COLO829 (cell line): ENCODE measurements at regions not wholly inside any gene's neighbourhood (a gene's known extent, or its start where the extent isn't known, plus 50 kb on each side); places are given as distances from the start of the nearest gene placed in this dataset.
A peak's percentile ranks its signal among the peaks of the same experiment; 100 is the strongest.
"Not testable (repeated sequence)": the region's sequence is repeated elsewhere in the genome, so short reads cannot be mapped to it uniquely, and the experiment has no call there.

Source experiments
- DNase-seq: peaks from one replicate; pipeline ENCODE4 v3.0.0; 2012; ENCODE audit warnings: low spot score

DNA sequence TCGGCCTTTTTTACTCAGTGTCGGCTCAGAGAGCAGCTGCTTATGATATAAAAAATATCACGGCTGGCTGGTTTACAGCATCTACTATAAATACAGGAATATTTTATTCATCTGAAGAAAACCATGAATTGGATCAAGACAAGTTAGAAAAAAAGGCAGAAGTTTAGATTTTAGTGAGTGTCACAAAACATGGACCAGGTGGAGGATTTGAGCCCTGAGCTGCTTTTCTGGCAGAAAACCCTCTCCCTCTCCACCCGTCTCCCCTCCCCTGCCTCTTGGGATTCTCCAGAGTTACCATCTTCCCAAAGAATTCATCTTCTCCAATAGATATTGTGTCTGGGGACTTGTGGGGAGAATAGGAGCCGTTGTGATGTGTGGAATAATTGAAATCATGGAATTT lies 142.8 kb upstream of the RAI2 start:
- no peak for DNase-seq

DNA sequence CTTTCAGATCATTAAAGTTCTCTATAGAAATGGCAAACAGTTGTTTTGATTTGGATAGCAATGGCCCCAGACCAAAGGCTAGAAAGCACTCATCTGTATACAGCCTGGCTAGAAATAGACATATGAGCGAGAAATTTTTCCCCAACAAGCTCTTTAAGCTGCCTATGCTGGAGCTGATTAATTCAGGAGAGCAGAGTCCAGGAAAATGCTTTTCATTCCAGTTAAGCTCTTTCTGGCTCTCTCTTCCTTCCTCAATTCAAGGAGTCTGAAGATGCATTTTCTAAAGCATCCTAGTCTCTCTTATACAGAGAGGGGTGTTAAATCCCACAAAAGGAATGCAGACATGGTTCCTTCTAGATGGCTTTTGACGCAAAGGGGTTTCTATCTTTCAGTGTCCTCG lies 141.7 kb upstream of the RAI2 start:
- no peak for DNase-seq

DNA sequence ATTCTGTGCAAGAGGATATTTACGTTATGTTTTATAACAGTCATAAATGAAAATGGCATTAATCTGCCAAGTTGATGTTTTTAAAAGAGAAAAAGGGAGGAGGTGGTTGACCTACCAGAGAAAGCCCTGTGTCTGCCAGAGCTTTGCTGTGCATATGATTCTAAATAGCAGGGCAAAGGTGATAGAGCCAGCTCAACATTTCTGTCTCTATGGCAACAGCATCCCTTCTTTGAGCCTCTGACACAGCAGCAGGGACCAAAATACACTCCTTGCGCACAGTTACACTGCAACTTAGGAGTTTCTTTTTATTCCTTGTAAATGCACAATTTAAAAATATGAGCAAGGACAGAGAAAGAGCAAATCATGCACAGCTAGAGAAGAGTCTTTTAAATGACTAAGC lies 133.3 kb upstream of the RAI2 start:
- DNase-seq: no peak

DNA sequence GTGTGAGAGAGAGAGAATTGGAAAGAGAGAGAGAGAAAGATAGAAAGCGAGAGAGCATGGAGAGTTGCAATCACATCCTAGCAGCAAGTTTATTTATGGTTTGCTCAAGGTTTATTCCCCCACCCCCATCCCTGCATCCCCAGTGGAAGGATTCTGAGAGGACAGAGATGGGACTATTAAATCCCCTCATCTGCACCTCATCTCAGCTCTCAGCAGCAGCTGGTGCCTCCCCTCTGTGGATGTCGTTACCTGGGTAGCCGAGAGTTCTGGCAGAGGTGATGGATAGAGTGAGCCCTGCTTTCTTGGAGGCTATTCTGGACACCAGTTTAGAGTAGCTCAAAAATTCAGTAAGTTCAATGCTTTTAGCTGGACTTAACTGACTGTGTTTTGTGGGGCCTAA lies 132.0 kb upstream of the RAI2 start:
- no peak for DNase-seq

DNA sequence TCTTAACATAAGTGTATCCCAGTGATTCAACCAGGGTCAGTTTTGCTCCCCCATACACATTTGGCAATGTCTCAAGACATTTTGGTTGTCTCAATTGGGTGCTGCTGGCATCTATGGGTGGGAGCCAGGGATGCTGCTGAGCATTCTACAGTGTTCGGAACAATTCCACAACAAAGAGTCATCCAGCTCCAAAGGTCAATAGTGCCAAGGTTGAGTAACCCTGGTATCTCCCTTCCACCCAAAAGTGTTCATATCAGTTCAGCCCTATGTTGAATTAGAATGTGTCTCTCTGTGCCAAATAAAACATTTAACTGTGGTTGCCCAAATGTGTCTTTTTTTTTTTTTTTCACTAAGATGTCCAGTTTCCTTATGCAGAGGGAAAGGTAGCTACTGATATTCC lies 129.4 kb upstream of the RAI2 start:
- no peak for DNase-seq

DNA sequence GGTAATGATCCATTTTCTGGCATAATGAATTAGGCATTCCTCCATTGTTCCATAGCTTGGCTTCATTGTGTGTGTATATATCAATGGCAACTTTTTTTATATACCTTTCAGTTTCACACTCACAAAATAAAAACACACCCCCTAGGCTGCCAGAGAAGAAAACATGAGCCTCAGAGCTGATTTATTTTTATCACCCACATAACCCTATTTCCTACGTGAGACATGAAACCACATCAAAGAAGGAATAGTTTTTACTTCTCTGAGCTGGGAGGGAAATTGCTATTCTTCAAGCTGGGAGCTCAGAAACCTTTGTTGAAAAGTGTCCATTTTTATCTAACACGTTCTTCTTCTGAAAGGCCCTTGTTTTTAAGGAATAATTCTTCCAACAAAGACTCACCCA lies 126.7 kb upstream of the RAI2 start:
- no peak for DNase-seq

DNA sequence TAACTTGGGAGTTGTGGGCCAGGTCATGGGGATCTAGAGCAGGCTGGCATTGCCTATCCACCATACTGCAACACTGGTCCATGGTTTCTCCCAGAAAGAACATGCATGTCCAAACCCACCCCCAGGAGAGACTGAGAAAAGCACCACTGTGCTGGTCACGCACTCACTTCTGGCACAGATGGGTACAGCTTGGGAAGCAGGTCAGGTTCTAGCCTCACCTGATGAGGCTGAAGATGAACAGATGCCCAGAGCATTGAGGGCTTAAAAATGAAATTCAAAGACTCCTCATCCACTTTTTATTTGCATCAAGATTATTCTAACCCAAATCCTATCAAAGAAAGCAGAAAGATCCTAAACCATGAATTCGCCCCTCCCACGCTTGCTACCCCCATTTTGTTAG lies 125.9 kb upstream of the RAI2 start:
- no peak for DNase-seq

DNA sequence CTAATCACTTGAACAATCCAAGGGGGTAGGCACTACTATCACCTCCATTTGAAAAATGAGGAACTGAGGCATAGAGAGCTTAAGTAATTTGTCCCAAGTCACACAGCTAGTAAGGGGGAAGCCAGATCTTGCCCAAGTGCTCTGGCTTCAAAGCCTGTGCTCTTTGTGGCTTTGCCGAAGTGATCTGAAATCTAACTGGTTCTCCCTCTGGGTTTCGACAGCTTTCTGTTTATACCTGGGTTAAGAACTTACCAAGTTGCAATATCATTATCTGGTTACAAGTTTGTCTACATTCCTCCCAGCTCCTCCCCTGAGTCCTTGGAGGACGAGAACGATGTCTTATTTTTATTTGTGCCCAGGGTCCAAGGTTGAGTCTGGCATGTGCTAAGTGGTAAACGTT lies 125.3 kb upstream of the RAI2 start:
- no peak for DNase-seq

DNA sequence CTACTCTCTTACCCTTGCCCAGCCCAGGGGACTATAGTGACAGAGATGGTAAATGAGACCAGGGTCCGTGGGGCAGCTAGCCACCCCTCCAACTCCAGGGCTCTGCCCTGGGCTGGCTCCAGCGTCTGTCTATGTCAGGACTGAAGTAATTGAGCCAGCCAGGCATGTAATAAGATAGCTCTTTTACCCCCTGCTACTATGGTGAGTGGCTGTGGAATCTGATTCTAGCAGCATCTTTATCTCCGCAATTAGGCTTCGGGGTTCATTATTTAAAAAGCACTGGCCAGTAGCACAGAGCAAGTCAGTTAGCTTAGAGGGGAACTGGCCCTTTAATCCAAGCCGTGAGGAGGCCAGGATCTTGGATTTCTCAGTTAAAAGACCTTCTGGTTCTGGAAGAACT lies 123.3 kb upstream of the RAI2 start:
- DNase-seq: no peak

DNA sequence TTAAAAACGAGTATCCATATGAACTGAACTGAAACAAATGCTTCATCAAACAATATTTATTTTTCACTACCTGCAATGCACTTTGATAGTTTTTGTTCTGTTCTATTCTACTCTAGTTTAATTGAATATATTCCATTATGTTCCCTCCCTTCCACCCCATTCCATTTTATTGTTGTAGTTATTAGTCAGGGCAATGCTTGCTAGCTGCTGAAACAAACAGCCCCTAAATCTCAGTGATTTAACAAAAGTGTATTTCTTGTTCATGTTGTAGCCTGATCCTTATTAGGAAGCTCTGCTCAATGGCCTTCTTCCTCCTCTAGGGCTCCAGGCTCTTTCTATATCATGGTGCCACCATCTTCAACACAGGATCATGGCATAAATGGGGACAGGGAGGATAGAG lies 122.3 kb upstream of the RAI2 start:
- no peak for DNase-seq

DNA sequence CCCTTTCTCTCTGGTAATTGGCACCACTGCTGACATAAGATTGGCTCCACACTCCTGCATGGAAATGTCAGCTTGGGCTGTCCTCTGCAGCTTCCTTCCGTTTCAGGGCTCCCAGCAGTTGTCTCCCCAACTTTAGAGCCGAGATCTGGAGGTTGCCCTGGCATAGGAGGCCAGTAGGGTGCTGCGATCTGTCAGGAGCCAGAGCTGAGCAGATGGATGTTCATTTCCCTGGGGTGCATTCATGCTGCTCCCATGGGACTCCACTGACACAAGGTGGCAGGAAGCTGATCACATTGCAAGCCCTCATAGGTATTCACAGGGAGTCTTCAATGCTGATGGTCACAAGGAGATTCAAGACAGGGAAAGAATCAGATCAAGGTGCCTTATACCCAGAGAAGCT lies 116.6 kb upstream of the RAI2 start:
- DNase-seq: no peak

DNA sequence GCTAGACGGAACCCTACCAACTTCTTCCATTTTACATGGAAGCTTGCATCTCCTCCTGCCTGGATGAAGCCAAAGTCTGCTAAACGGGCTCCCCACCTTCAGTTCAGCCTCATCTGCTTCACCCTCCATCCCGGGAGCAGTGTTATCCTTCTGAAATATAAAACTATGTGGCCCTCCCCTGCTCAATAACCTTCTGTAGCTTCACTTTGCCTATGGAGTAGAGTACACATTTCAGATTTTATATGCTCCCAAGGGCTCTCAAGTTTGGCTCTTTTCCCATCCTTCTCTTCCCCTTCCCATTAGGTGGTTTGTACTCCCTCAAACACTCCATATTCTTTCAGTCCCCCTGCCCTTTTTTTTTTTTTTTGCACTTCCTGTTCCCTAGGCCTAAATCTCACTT lies 115.9 kb upstream of the RAI2 start:
- DNase-seq: no peak

DNA sequence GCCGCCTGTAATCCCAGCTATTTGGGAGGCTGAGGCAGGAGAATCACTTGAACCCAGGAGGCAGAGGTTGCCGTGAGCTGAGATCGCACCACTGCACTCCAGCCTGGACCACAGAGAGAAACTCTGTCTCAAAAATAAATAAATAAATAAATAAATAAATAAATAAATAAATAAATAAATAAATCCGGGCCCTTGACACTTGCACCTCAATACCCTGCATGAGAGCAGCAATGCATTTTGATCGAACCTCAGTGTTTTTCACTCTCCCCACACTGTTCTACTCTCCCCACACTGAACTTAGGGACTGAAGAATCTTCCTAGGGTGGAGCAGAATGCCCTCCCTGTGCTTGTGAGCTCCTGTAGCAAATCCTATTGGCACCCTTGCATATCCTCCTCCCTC lies 114.3 kb upstream of the RAI2 start:
- not testable (repeated sequence) for DNase-seq

DNA sequence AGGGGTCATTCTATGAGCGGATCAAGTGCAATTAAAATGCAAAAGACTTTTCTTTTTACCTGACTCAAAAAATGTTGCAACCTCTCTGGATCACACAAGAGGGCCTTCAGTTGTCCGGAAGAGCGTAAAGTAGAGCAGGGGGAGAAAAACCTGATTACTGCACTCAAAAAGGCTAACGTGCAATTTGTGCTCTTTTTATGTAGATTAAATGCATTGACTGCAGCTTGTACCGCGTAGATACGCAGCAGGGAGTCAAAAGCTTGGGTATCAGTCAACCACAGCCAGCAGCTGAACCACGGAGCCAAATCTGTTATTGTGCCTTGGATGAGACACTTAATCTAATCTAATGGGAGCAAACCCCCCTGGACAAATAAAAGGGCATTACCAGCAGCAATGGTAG lies 107.3 kb upstream of the RAI2 start:
- DNase-seq: no peak

DNA sequence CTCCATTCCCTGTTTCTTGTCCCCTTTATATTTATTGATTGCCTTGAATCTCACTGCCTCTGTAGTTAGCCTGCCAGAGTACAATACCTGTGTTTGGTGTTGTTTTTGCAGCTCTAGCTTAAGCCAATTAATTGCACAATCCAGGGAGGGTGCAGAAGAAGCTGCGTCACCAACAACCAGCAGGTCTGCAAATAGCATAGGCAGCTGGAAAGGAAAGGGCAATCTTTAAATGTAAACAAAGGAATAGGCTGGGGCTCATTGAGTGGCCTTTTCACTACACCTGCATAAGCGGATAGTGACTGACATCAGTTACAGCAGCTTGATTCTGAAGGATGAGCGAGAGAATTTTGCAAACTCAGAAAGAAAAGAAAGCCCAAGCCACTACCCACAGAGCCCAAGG lies 106.8 kb upstream of the RAI2 start:
- no peak for DNase-seq

DNA sequence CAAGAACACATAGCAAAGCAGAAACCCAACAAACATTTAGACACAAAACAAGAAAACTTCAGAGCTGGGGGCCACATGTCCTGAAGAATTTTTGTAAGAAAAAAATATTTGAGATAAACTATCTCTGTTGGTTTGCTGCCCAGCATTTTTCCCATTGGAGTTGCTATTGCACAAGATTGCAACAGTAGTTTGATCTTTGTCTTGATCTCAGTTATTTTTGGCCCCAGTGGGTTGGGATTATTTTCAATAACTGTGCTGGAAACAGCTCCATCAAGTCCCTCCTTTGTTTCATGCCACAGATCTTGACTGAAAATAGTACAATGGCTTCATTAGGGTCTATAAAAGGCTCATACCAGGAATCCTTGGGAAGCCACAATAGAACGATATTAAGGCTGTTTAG lies 103.8 kb upstream of the RAI2 start:
- DNase-seq: no peak

DNA sequence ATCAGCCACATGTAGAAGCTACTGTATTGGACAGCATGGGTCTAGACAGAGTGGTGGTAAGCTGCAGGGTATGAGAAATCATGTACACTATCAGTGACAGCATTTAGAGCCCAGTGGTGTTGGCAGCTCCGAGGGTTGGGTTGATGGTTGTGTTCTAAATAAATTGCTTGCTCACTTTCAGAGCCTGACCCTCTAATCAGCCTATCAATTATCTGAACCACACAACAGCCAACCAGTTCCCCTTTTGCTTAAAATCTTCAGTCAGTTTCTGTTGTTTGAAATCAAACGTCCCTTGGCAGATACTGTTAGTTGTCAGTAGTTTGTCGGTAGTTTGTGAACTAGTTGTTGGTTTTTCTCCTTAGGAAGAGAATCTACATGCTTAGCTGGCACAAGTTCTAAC lies 99.8 kb upstream of the RAI2 start:
- DNase-seq: no peak

DNA sequence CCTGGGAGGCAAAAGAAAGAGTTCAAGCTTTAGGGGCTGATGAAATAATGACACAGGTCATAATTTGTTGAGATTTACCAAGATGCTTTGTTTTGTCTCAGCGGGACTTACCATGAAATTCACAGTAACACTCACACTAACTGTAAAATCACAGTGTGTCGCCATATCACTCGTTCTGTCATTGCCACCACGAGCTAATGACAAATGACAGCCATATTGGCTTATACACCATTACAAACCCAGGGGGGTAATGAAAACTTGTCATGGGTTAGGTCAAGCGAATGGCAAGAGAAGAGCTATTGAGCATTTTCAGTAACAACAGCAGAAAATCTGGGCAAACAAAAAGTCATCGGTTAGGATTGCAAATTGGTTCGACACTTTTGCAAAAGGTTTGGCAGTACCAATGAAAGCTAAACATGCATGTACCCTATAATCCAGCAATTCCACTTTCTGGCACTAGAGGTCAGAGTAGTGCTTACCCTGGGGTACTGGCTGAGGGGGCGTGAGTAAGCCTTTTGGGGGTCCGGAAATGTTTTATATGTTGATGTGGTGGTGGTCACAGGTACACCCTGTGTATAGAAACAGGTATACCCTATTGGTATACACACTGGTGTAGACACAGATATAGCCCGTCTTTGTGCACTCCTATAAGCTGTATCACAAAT lies 83.9 kb upstream of the RAI2 start:
- no peak for DNase-seq

DNA sequence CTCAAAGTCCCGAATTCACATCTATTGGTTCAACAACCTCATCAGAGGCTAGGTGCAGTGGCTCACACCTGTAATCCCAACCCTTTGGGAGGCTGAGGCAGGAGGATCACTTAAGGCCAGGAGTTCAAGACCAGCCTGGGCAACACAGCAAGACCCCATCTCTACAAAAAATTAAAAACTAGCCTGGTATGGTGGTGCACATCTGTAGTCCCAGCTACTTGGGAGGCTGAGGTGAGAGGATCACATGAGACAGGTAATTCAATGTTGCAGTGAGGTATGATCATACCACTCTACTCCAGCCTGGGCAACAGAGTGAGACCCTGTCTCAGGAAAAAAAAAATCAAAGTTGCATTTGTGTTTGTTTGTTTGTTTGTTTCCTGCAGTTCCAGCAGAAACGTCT lies 80.1 kb upstream of the RAI2 start:
- DNase-seq: not testable (repeated sequence)

DNA sequence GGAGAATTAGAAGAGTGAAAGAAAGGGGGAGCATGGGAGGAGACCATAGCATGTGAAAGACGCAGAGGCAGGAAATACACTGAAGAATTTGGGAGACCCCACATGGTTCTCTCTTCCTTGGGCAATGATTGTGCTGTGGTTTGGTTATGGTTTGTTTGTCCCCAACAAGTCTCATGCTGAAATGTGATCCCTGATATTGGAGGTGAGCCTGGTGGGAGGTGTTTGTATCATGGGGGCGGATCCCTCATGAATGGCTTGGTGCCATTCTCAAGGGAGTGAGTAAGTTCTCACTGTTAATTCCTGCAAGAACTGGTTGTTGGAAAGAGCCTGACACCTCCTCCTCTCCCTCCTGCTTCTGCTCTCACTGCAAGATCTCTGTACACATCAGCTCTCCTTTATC lies 78.6 kb upstream of the RAI2 start:
- DNase-seq: no peak

DNA sequence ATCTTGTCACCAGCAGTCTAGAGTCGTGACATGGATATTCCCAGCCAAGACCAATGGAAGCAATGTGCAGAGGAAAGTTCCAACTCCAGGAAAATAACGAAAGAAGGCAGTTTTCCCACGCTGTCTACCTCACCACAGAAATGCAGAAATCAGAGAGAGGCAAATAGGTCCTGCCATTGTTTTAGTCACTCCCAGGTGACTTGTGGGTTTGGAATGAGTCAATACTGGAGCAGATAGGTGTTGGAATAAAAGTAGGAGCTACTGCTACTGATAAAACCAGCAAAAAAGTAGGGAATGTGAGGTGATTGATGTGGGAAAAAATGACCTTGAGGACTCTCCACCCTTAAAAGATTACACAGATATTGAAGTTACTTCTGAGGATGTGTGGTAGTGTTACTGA lies 72.8 kb upstream of the RAI2 start:
- DNase-seq: no peak

DNA sequence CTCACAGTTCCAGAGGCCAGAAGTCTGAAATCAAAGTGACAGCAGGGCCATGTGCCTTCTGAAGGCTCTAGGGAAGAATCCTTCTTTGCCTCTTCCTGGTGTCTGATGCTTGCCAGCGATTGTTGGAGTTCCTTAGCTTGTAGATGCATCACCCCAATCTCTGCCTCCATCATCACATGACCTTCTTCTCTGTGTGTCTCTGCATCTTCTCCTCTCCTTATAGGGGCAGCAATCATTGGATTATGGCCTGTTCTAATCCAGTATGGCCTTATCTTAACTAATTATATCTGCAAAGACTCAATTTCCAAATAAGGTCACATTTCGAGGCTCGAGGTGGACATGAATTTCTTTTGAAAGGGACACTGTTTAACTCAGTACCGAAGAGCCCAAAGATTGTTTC lies 71.7 kb upstream of the RAI2 start:
- DNase-seq: no peak

DNA sequence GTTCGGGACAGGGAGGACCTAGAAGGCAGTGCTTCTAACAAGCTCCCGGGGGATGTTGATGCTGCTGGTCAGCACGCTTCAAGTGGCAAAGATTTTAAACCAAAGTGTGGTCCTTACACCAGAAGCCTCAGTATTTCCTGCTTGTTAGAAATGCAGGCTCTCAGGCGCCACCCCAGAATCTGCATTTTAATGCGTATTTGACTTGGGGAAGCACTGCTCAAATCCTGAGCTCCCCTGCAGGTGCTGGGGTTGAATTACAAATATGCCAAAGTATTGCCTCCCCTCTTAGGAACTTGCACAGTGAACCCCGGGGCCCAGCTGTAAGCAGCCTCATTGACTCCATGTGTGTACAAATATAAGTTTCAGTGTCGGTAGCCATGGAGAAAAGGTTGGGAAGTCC lies 70.8 kb upstream of the RAI2 start:
- DNase-seq: no peak

DNA sequence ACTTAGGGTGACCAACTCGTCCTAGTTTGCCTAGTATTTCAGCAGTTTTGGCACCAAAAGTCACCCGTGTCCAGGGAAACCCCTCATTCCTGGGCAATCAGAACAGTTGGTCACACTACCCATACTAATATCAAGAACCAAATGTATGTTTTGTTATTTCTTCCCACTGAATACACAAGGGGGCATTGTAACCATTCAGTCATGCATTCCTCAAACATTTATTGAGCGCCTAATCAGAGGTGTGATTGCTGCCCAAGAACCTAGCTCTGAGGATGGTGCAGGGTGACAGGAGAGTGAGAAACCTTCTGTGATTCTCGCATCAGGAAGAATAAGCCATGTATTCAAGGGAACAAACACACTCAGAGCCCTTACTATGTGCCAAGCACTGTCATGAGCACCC lies 69.8 kb upstream of the RAI2 start:
- DNase-seq: no peak

DNA sequence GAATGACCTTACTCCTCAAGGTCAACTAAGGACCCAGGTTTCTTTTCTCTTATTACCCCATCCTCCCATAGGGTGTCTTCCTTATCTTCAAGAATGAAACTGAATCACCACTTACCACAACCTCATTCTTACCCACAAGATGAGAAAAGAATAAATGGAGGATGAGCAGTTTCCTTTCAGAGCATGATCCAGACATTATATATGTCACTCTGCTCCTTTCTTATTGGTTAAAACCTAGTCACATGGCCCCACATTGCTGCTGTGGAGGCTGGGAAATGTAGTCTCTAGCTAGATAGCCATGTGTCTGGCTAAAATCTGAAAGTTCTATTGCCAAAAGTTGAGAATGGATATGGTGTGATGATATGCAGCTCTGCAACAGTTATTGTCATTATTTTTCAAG lies 62.4 kb upstream of the RAI2 start:
- DNase-seq: peak; percentile 20
